ENCODE measurements at regions not wholly inside any gene's neighbourhood (a gene's known extent, or its start where the extent isn't known, plus 50 kb on each side); places are given as distances from the start of the nearest gene placed in this dataset.
"Not testable (repeated sequence)": the region's sequence is repeated elsewhere in the genome, so short reads cannot be mapped to it uniquely, and the experiment has no call there.

DNA sequence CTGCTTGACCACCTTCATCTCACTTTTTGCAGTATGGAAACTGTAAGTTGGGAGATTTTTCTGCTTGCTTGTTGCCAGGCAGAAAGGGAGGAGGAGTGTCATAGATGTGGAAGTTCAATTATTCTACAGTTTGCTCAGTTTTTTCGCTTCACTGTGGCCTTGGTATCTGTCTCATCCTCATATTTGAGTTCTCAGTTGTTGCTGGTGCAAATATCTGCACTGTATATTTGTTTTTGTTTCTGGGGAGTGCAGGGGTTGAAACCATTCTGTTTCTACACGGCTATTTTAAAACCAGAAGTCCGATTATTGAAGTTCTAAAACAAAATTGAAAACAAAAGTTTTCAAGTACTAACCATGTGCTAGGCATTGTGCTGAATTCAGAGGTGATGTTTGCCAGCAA lies 153.4 kb downstream of the JRKL start:
- Histone ChIP-seq H4K91ac (ENCODE audit: insufficient read depth, low read depth, low read length) (no peak overlapping the region), H3K56ac (ENCODE audit: extremely low read depth, insufficient read depth, low read length) (no peak overlapping the region), H3K4ac (ENCODE audit: low read depth, low read length) (no peak overlapping the region), H3K4me2 (ENCODE audit: low read depth, low read length) (no peak overlapping the region), H2AK9ac (replicated peaks; ENCODE audit: low read depth, low read length, poor library complexity) (no peak overlapping the region), H3K4me3 (ENCODE audit: insufficient read depth, low read depth, low read length) (no peak overlapping the region), H2BK20ac (ENCODE audit: low read depth, low read length) (no peak overlapping the region), H4K5ac (ENCODE audit: low read depth, low read length) (no peak overlapping the region), H2BK5ac (ENCODE audit: low read depth, low read length, poor library complexity, severe bottlenecking) (no peak overlapping the region), H3K9me3 (ENCODE audit: control insufficient read depth, insufficient read depth, low read length) (no peaks in the 10 kb centered on the region), H4K8ac (ENCODE audit: low read depth in 2 of 2, low read length in 2 of 2) (no peak overlapping the region), H3K4me1 (ENCODE audit: control insufficient read depth, insufficient read depth, low read length) (no peaks in the 10 kb centered on the region), H3K18ac (ENCODE audit: low read depth, low read length) (no peak overlapping the region), H2AK5ac (ENCODE audit: low read depth, low read length) (no peak overlapping the region), H2BK120ac (ENCODE audit: low read depth, low read length) (no peak overlapping the region), H2BK15ac (ENCODE audit: low read depth, low read length) (no peak overlapping the region), H4K20me1 (ENCODE audit: insufficient read depth, low read length) (no peaks in the 10 kb centered on the region), H3K9me1 (ENCODE audit: insufficient read depth, low read length) (no peaks in the 10 kb centered on the region), H3K27me3 (ENCODE audit: control insufficient read depth, insufficient read depth, low read length) (no peaks in the 10 kb centered on the region), H2AFZ (replicated peaks; ENCODE audit: low read length, poor library complexity) (no peak overlapping the region), H3K14ac (replicated peaks; ENCODE audit: low read depth, low read length) (no peak overlapping the region), H3K36me3 (ENCODE audit: control insufficient read depth, insufficient read depth, low read length) (no peaks in the 10 kb centered on the region), H3K79me1 (ENCODE audit: low read depth in 1 of 2, low read length in 2 of 2) (no peaks in the 10 kb centered on the region), H3K23ac (ENCODE audit: low read depth, low read length) (no peak overlapping the region), H3K27ac (ENCODE audit: insufficient read depth, low read length) (no peak overlapping the region), H3K9ac (ENCODE audit: low read depth, low read length) (no peak overlapping the region)
- ChIA-PET CTCF (no interaction called here), POLR2A (ENCODE audit: unreplicated experiment) (no interaction called here)
- no TSS peak for BruUV-seq (replicated peaks)
- DNase-seq = no peak
- TF ChIP-seq, protein P1, sequence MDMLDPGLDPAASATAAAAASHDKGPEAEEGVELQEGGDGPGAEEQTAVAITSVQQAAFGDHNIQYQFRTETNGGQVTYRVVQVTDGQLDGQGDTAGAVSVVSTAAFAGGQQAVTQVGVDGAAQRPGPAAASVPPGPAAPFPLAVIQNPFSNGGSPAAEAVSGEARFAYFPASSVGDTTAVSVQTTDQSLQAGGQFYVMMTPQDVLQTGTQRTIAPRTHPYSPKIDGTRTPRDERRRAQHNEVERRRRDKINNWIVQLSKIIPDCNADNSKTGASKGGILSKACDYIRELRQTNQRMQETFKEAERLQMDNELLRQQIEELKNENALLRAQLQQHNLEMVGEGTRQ (IDR thresholded peaks at IDR 0.05; ENCODE audit: low read depth, low read length) = no peak
- TF ChIP-seq MXI1 (IDR thresholded peaks at IDR 0.05; ENCODE audit: borderline replicate concordance, low read depth, low read length) (no peak), SMC3 (IDR thresholded peaks at IDR 0.05; ENCODE audit: low read depth, low read length) (no peak), CEBPB (IDR thresholded peaks at IDR 0.05; ENCODE audit: low read depth, low read length) (no peak)
- intact Hi-C loops (cut with micrococcal nuclease) = no loop called here
- in situ Hi-C loops (cut with MboI; ENCODE audit: low sequenced_read_pairs) = no loop called here
- WGBS, 2 experiments (ENCODE audit: extremely low coverage in 2 of 2, insufficient read length in 1 of 2) = no CpG with 5 or more reads among the region's 3 CpGs
- ATAC-seq (ENCODE audit: low read depth) = no peak
- dilution Hi-C loops (cut with HindIII; ENCODE audit: low sequenced_read_pairs, unreplicated experiment) = no loop called here

DNA sequence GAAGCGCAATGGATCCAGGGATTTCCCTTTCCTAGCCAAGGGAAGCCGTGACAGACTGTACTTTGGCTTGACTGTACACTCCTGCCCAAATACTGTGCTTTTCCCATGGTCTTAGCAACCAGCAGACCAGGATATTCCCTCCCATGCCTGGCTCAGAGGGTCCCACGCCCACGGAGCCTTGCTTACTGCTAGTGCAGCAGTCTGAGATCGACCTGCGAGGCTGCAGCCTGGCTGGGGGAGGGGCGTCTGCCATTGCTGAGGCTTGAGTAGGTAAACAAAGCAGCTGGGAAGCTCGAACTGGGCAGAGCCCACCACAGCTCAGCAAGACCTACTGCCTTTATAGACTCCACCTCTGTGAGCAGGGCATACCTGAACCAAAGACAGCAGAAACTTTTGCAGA lies 155.4 kb downstream of the JRKL start:
- H2AK5ac ChIP-seq (ENCODE audit: low read depth, low read length); DNase-seq; H2BK120ac ChIP-seq (ENCODE audit: low read depth, low read length); H3K9me3 ChIP-seq (ENCODE audit: control insufficient read depth, insufficient read depth, low read length); H3K4me3 ChIP-seq (ENCODE audit: insufficient read depth, low read depth, low read length); H2AK9ac ChIP-seq (replicated peaks; ENCODE audit: low read depth, low read length, poor library complexity); H3K56ac ChIP-seq (ENCODE audit: extremely low read depth, insufficient read depth, low read length); H3K23ac ChIP-seq (ENCODE audit: low read depth, low read length); H4K8ac ChIP-seq (ENCODE audit: low read depth in 2 of 2, low read length in 2 of 2); H4K5ac ChIP-seq (ENCODE audit: low read depth, low read length); POLR2A ChIA-PET (ENCODE audit: unreplicated experiment); H4K20me1 ChIP-seq (ENCODE audit: insufficient read depth, low read length); H3K79me1 ChIP-seq (ENCODE audit: low read depth in 1 of 2, low read length in 2 of 2); H3K27ac ChIP-seq (ENCODE audit: insufficient read depth, low read length); H2BK15ac ChIP-seq (ENCODE audit: low read depth, low read length); H3K4me2 ChIP-seq (ENCODE audit: low read depth, low read length); CTCF ChIA-PET; ATAC-seq (ENCODE audit: low read depth); dilution Hi-C loops (cut with HindIII; ENCODE audit: low sequenced_read_pairs, unreplicated experiment); BruUV-seq (replicated peaks); H3K9ac ChIP-seq (ENCODE audit: low read depth, low read length); H3K9me1 ChIP-seq (ENCODE audit: insufficient read depth, low read length); H3K18ac ChIP-seq (ENCODE audit: low read depth, low read length); H2BK20ac ChIP-seq (ENCODE audit: low read depth, low read length); H3K27me3 ChIP-seq (ENCODE audit: control insufficient read depth, insufficient read depth, low read length); H4K91ac ChIP-seq (ENCODE audit: insufficient read depth, low read depth, low read length); H3K4me1 ChIP-seq (ENCODE audit: control insufficient read depth, insufficient read depth, low read length); in situ Hi-C loops (cut with MboI; ENCODE audit: low sequenced_read_pairs); H2AFZ ChIP-seq (replicated peaks; ENCODE audit: low read length, poor library complexity); H3K4ac ChIP-seq (ENCODE audit: low read depth, low read length); H3K36me3 ChIP-seq (ENCODE audit: control insufficient read depth, insufficient read depth, low read length); H3K14ac ChIP-seq (replicated peaks; ENCODE audit: low read depth, low read length); intact Hi-C loops (cut with micrococcal nuclease); H2BK5ac ChIP-seq (ENCODE audit: low read depth, low read length, poor library complexity, severe bottlenecking): not testable (repeated sequence)
- WGBS, 2 experiments (ENCODE audit: extremely low coverage in 2 of 2, insufficient read length in 1 of 2) = no CpG with 5 or more reads among the region's 8 CpGs

Measured in IMR-90 (cell line).